ENCODE measurements at regions not wholly inside any gene's neighbourhood (a gene's known extent, or its start where the extent isn't known, plus 50 kb on each side); places are given as distances from the start of the nearest gene placed in this dataset.

DNA sequence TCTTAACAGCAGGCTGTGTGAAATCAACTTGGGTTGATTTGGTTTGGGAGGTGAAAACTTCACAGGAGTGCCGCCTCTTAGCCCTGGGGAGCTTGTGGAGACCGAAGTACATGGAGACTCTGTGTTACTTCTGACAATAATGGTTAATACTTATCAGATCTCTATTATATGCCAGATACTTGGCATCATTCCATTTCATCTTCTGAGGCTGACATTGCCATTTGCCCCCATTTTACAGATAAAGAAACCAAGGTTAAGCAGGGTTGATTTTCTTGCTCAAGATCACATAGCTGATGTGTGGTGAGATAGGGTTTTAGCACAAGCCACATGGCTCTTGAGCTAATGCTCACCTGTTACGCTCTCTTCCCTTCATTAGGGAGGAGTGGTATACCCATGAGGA is 150.6 kb upstream of the FAM13C start:
- TF ChIP-seq KDM1A (IDR thresholded peaks at IDR 0.05; ENCODE audit: low read depth) (no peak), RAD21 (conservative IDR thresholded peaks at IDR 0.05 in 1 of 2, IDR thresholded peaks at IDR 0.05 in 1 of 2) (no peak), GATA3 (IDR thresholded peaks at IDR 0.05; ENCODE audit: borderline replicate concordance) (no peak), JUN (IDR thresholded peaks at IDR 0.05) (no peak), ZSCAN20 (CRISPR knock-in tag; IDR thresholded peaks at IDR 0.05) (no peak), NPAS2 (CRISPR knock-in tag; IDR thresholded peaks at IDR 0.05; ENCODE audit: borderline replicate concordance) (no peak)
- TF ChIP-seq, protein P1, sequence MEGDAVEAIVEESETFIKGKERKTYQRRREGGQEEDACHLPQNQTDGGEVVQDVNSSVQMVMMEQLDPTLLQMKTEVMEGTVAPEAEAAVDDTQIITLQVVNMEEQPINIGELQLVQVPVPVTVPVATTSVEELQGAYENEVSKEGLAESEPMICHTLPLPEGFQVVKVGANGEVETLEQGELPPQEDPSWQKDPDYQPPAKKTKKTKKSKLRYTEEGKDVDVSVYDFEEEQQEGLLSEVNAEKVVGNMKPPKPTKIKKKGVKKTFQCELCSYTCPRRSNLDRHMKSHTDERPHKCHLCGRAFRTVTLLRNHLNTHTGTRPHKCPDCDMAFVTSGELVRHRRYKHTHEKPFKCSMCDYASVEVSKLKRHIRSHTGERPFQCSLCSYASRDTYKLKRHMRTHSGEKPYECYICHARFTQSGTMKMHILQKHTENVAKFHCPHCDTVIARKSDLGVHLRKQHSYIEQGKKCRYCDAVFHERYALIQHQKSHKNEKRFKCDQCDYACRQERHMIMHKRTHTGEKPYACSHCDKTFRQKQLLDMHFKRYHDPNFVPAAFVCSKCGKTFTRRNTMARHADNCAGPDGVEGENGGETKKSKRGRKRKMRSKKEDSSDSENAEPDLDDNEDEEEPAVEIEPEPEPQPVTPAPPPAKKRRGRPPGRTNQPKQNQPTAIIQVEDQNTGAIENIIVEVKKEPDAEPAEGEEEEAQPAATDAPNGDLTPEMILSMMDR (IDR thresholded peaks at IDR 0.05): no peak
- TF ChIP-seq, protein P2, sequence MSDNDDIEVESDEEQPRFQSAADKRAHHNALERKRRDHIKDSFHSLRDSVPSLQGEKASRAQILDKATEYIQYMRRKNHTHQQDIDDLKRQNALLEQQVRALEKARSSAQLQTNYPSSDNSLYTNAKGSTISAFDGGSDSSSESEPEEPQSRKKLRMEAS (IDR thresholded peaks at IDR 0.05): no peak
